Uterus (tissue), 2 donors: ENCODE measurements at regions not wholly inside any gene's neighbourhood (a gene's known extent, or its start where the extent isn't known, plus 50 kb on each side); places are given as distances from the start of the nearest gene placed in this dataset.

Experiments
- CTCF ChIP-seq, 4 experiments: fragments of 200-600 bp in 2 of 4; fragments of 450-650 bp in 2 of 4; sonication (generic) in 2 of 4; IDR thresholded peaks; one replicate each; pipeline ENCODE4 v1.5.1; 2016 to 2019; ENCODE audit warnings: antibody characterized with exemption in 4 of 4, mild to moderate bottlenecking in 2 of 4, moderate library complexity in 1 of 4
- POLR2A ChIP-seq, 2 donors: fragments of 450-650 bp; IDR thresholded peaks; one replicate each; pipeline ENCODE4 v1.6.1; 2016; ENCODE audit warnings: antibody characterized with exemption in 2 of 2, mild to moderate bottlenecking in 1 of 2, moderate library complexity in 1 of 2

GRCh38 chr2:37786854-37787253, 115.4 kb upstream of the CDC42EP3 start:
- TF ChIP-seq CTCF (IDR thresholded peaks at IDR 0.05) (no peak), POLR2A (IDR thresholded peaks at IDR 0.05) (no peak)
